ENCODE measurements at regions not wholly inside any gene's neighbourhood (a gene's known extent, or its start where the extent isn't known, plus 50 kb on each side); places are given as distances from the start of the nearest gene placed in this dataset.

- Histone ChIP-seq H3K9ac (ENCODE audit: low read length) (no peak overlapping the region), H3K36me3 (replicated peaks; ENCODE audit: insufficient read depth, low read length) (no peaks in the 10 kb centered on the region), H4K20me1 (ENCODE audit: insufficient read depth, low read length) (no peaks in the 10 kb centered on the region), H3K4me2 (ENCODE audit: low read depth, low read length) (no peak overlapping the region), H3K9me3 (replicated peaks; ENCODE audit: insufficient read depth, low read length) (no peaks in the 10 kb centered on the region), H3K27ac (ENCODE audit: low read length) (no peak overlapping the region), H3K4me1 (ENCODE audit: low read length) (no peaks in the 10 kb centered on the region), H2AFZ (ENCODE audit: low read length) (no peak overlapping the region), H3K79me2 (ENCODE audit: low read length) (no peaks in the 10 kb centered on the region; the same call in 1 of the 2 replicates), H3K27me3 (replicated peaks; ENCODE audit: insufficient read depth, low read length) (no peaks in the 10 kb centered on the region), H3K9me2 (replicated peaks; ENCODE audit: insufficient read depth, low read length) (no peaks in the 10 kb centered on the region), H3K4me3 (ENCODE audit: low read length) (no peak overlapping the region), H3F3A (ENCODE audit: insufficient read depth, low read length) (no peaks in the 10 kb centered on the region)
- DNase-seq: no peak
- no peak for TF ChIP-seq EZH2 (optimal IDR thresholded peaks at IDR 0.05; ENCODE audit: low read depth, low read length)
- no peak for TF ChIP-seq CTCF (IDR thresholded peaks at IDR 0.05; ENCODE audit: low read length)
- TF ChIP-seq EZH2phosphoT487 (IDR thresholded peaks at IDR 0.05; ENCODE audit: low read length): no peak
Measured at GRCh38 chr6:11284996-11285395, 52.5 kb upstream of the NEDD9 start.

DNA sequence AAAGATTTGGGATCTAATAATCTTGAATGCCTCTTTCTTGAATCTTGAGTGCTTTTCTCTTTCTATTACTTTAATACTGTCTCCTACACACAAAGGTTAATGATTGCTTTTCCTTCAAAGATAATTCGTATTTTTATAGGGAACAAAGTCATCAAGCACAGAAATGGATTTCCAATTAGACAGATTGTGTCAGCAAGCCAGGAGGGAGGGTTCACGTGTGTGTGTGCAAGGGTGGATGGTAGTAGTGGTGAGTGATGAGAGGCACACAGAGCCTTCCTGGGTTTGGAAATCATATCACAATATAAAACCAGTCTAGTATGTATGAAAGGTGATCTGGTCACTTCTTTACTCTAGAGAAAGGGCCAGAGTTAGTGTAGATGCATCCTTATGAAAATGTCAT lies 51.2 kb upstream of the NEDD9 start:
- no peaks in the 10 kb centered on the region; the same call in 1 of the 2 replicates for H3K79me2 ChIP-seq (ENCODE audit: low read length)
- TF ChIP-seq EZH2 (optimal IDR thresholded peaks at IDR 0.05; ENCODE audit: low read depth, low read length): no peak
- TF ChIP-seq CTCF (IDR thresholded peaks at IDR 0.05; ENCODE audit: low read length): no peak
- no peak for TF ChIP-seq EZH2phosphoT487 (IDR thresholded peaks at IDR 0.05; ENCODE audit: low read length)
- no peaks in the 10 kb centered on the region for H3K36me3 ChIP-seq (replicated peaks; ENCODE audit: insufficient read depth, low read length)
- no peak overlapping the region for H3K4me3 ChIP-seq (ENCODE audit: low read length)
- no peak overlapping the region for H2AFZ ChIP-seq (ENCODE audit: low read length)
- no peak for DNase-seq
- H3K27me3 ChIP-seq (replicated peaks; ENCODE audit: insufficient read depth, low read length): no peaks in the 10 kb centered on the region
- H3K27ac ChIP-seq (ENCODE audit: low read length): no peak overlapping the region
- H3K9me2 ChIP-seq (replicated peaks; ENCODE audit: insufficient read depth, low read length): no peaks in the 10 kb centered on the region
- no peak overlapping the region for H3K9ac ChIP-seq (ENCODE audit: low read length)
- H3K4me1 ChIP-seq (ENCODE audit: low read length): no peaks in the 10 kb centered on the region
- H4K20me1 ChIP-seq (ENCODE audit: insufficient read depth, low read length): no peaks in the 10 kb centered on the region
- H3F3A ChIP-seq (ENCODE audit: insufficient read depth, low read length): no peaks in the 10 kb centered on the region
- H3K9me3 ChIP-seq (replicated peaks; ENCODE audit: insufficient read depth, low read length): no peaks in the 10 kb centered on the region
- H3K4me2 ChIP-seq (ENCODE audit: low read depth, low read length): no peak overlapping the region

- Histone ChIP-seq H3K9ac (ENCODE audit: low read length) (no peak overlapping the region), H3K27me3 (replicated peaks; ENCODE audit: insufficient read depth, low read length) (no peaks in the 10 kb centered on the region), H3K79me2 (ENCODE audit: low read length) (no peaks in the 10 kb centered on the region; the same call in 1 of the 2 replicates), H3K4me3 (ENCODE audit: low read length) (no peak overlapping the region), H3K4me2 (ENCODE audit: low read depth, low read length) (no peak overlapping the region), H3K9me2 (replicated peaks; ENCODE audit: insufficient read depth, low read length) (no peaks in the 10 kb centered on the region), H3K9me3 (replicated peaks; ENCODE audit: insufficient read depth, low read length) (no peaks in the 10 kb centered on the region), H3K4me1 (ENCODE audit: low read length) (no peaks in the 10 kb centered on the region), H2AFZ (ENCODE audit: low read length) (no peak overlapping the region), H3K27ac (ENCODE audit: low read length) (no peak overlapping the region), H4K20me1 (ENCODE audit: insufficient read depth, low read length) (no peaks in the 10 kb centered on the region), H3F3A (ENCODE audit: insufficient read depth, low read length) (no peaks in the 10 kb centered on the region), H3K36me3 (replicated peaks; ENCODE audit: insufficient read depth, low read length) (no peaks in the 10 kb centered on the region)
- DNase-seq: no peak
- TF ChIP-seq EZH2phosphoT487 (IDR thresholded peaks at IDR 0.05; ENCODE audit: low read length) (no peak), CTCF (IDR thresholded peaks at IDR 0.05; ENCODE audit: low read length) (no peak), EZH2 (optimal IDR thresholded peaks at IDR 0.05; ENCODE audit: low read depth, low read length) (no peak)
Measured at GRCh38 chr6:11282875-11283274, 50.4 kb upstream of the NEDD9 start.
